Aorta (tissue), 5 donors: ENCODE measurements at regions not wholly inside any gene's neighbourhood (a gene's known extent, or its start where the extent isn't known, plus 50 kb on each side); places are given as distances from the start of the nearest gene placed in this dataset.
A peak's percentile ranks its signal among the peaks of the same experiment; 100 is the strongest.

ENCODE experiments used
- ATAC-seq: fragments of 200-7000 bp; cut with Tn5 transposase; one replicate; pipeline ENCODE4 v1.9.1; 2022; ENCODE audit warnings: moderate library complexity; ENCODE audit not compliant: low FRiP score
- DNase-seq, 2 donors: peaks; one replicate each; pipeline ENCODE4 v3.0.0-alpha.2; 2020
- H3K27ac ChIP-seq, 2 donors: one replicate each; pipeline ENCODE4 v1.5.1; 2013; ENCODE audit warnings: low read length in 2 of 2, mild to moderate bottlenecking in 2 of 2, moderate library complexity in 2 of 2, control low read depth in 1 of 2, inconsistent platforms in 1 of 2, low read depth in 1 of 2
- H3K27me3 ChIP-seq, 2 donors: one replicate each; pipeline ENCODE4 v1.6.1; 2013; ENCODE audit warnings: control low read depth in 1 of 2, low read length in 1 of 2, mild to moderate bottlenecking in 1 of 2, moderate library complexity in 1 of 2; ENCODE audit not compliant: insufficient read depth in 2 of 2, control insufficient read depth in 1 of 2
- H3K36me3 ChIP-seq, 2 donors: one replicate each; pipeline ENCODE4 v1.6.1; 2013; ENCODE audit warnings: control low read depth in 1 of 2, low read length in 1 of 2, mild to moderate bottlenecking in 1 of 2; ENCODE audit not compliant: insufficient read depth in 2 of 2, control insufficient read depth in 1 of 2
- H3K4me1 ChIP-seq, 2 donors: one replicate each; pipeline ENCODE4 v1.6.1; 2013; ENCODE audit warnings: low read length in 2 of 2, control low read depth in 1 of 2, mild to moderate bottlenecking in 1 of 2, moderate library complexity in 1 of 2; ENCODE audit not compliant: insufficient read depth in 2 of 2, control insufficient read depth in 1 of 2
- H3K4me3 ChIP-seq, 2 donors: one replicate each; pipeline ENCODE4 v1.5.1; 2013; ENCODE audit warnings: low read length in 2 of 2, control low read depth in 1 of 2, mild to moderate bottlenecking in 1 of 2
- H3K9me3 ChIP-seq: one replicate; pipeline ENCODE4 v1.6.1; 2013; ENCODE audit warnings: mild to moderate bottlenecking, low read length; ENCODE audit not compliant: control insufficient read depth
- WGBS, 2 donors: extraction: QIAGEN DNeasy Blood & Tissue Kit; methylation state at CpG; one replicate each; pipeline ENCODE4 v1.1.7; 2013; 5-methylcytosine and 5-hydroxymethylcytosine counted together
- intact Hi-C, 2 donors: fragments of 100-400 bp; cut with DNase I; formaldehyde crosslinking; loops; one replicate each; pipeline versions ENCODE4 v1.14.2 to v1.15.0; 2022
- donor health status: healthy with polysubstance abuse.
- donor health status: Bipolar disorder and iron deficiency.
- donor health status: DM: no; HTN: no; CAD: no.
- donor health status: DM: no; HTN: no; CAD: no.
- donor health status: DM: yes; HTN: yes; CAD: no.

DNA sequence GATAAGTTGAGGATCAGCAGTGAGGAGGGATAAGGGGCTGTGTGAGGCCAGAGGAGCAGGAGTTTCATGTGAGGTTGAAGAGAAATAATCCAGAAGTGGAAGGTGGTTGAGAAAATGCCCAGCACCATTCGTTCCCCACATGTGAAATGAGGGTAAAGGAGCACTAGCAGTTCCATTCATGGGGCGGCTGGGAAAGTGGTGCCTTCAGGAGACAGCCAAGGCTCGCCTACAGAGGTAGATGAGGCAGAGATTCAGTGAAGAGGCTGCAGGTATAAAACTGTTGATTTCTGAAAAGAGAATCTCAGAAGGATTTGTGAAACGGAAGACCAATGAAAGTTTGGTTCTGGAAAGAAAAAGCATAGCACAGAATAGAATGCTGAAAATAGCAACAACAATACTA lies 272.6 kb downstream of the MSX2 start:
- Histone ChIP-seq H3K27ac (no peak overlapping the region), H3K9me3 (peaks cover 2% of the 10 kb centered on the region), H3K27me3 (no peaks in the 10 kb centered on the region), H3K36me3 (no peaks in the 10 kb centered on the region), H3K4me1 (peaks cover 0 to 3% of the 10 kb centered on the region in 2 donors), H3K4me3 (no peak overlapping the region)
- intact Hi-C loops: no loop called here
- WGBS, 2 donors: 86 to 94% methylated on average over 4 of the region's 4 CpGs
- DNase-seq (no peak), ATAC-seq (no peak)

DNA sequence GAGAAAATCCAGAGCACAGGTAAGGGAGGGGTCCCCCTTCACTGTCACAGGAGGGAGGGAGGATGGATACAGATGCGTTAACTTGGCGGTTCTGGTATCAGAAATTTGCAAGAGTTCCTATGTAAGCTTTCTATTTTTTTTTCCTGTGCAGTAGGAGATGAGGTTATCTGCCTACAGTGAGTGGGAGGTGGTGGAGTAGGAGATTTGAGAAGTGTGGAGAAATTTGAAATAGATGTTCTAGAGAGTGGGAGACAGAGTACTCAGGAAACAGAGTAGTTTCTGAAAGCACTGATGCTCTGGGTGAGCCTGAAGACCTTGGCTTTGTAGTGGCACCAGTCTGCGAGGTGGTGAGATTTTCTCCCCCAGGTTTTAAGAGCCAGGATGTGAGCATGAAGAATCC lies 271.4 kb downstream of the MSX2 start:
- no peaks in the 10 kb centered on the region for H3K27me3 ChIP-seq
- DNase-seq (no peak), ATAC-seq (no peak)
- H3K36me3 ChIP-seq: no peaks in the 10 kb centered on the region
- no peak overlapping the region for H3K4me3 ChIP-seq
- H3K4me1 ChIP-seq: peaks cover 0 to 3% of the 10 kb centered on the region in 2 donors
- intact Hi-C loops: no loop called here
- peaks cover 2% of the 10 kb centered on the region for H3K9me3 ChIP-seq
- WGBS, 2 donors: 94 to 95% methylated on average over 3 of the region's 3 CpGs
- H3K27ac ChIP-seq: no peak overlapping the region

DNA sequence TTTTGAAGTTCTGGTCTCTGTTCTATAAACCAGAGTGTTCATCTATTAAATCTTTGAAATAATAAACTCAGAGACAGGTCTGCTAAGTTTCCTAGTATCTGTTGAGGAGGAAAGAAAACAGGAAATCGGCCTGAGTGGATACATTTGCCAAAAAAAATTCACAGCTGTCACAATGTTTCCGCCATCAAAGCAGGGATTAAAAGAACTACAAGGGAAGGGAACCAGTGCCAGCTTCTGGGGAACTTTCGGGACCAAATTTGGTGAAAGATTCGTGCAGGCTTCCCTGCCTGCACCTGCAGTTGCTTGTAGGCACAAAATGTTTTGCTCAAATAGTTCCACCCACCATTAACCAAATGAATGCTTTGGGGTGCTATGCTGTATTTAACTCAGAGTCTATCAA lies 267.5 kb downstream of the MSX2 start:
- H3K4me1 ChIP-seq: peaks cover 2 to 6% of the 10 kb centered on the region in 2 donors
- WGBS, 2 donors: 1 to 5% methylated on average over 4 of the region's 4 CpGs
- H3K27me3 ChIP-seq: no peaks in the 10 kb centered on the region
- DNase-seq: no peak
- peak overlapping the region; percentile 34 to 64 for H3K27ac ChIP-seq
- intact Hi-C loops: loop anchor here in 1 of 2 donors (5.0 kb wide), 1 partner anchor 55 kb away; no protein-coding TSS in a partner anchor
- ATAC-seq: no peak
- H3K9me3 ChIP-seq: no peaks in the 10 kb centered on the region
- peak overlapping the region in 1 of 2 donors; percentile 52 for H3K4me3 ChIP-seq
- no peaks in the 10 kb centered on the region for H3K36me3 ChIP-seq

DNA sequence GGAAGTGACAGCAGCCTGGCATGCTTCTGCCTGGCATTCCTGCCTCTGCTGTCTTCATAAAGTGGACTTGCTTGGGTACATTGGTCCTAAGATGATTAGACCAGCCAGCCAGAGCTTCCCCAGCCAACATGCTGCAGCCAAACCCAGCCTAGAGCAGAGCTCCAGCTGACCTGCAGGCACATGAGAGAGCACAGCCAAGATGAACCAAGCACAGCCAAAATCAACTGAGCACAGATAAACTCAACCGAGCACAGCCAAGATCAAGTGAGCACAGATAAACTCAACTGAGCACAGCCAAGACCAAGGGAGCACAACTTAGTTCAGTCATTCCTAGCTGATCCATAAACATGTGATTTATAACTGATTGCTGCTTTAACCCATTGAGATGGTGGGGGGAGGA lies 266.5 kb downstream of the MSX2 start:
- peaks cover 2 to 9% of the 10 kb centered on the region in 2 donors for H3K4me1 ChIP-seq
- intact Hi-C loops: loop anchor here in 1 of 2 donors (5.0 kb wide), 1 partner anchor 56 kb away; no protein-coding TSS in a partner anchor
- no peaks in the 10 kb centered on the region for H3K27me3 ChIP-seq
- no peaks in the 10 kb centered on the region for H3K9me3 ChIP-seq
- 6 to 7% methylated on average over 1 of the region's 1 CpG for whole genome bisulfite sequencing, 2 donors
- ATAC-seq (peak; percentile 88), DNase-seq (peak in 1 of 2 donors; percentile 78)
- H3K4me3 ChIP-seq: peak overlapping the region in 1 of 2 donors; percentile 36
- no peaks in the 10 kb centered on the region for H3K36me3 ChIP-seq
- H3K27ac ChIP-seq: peak overlapping the region in 1 of 2 donors; percentile 88

DNA sequence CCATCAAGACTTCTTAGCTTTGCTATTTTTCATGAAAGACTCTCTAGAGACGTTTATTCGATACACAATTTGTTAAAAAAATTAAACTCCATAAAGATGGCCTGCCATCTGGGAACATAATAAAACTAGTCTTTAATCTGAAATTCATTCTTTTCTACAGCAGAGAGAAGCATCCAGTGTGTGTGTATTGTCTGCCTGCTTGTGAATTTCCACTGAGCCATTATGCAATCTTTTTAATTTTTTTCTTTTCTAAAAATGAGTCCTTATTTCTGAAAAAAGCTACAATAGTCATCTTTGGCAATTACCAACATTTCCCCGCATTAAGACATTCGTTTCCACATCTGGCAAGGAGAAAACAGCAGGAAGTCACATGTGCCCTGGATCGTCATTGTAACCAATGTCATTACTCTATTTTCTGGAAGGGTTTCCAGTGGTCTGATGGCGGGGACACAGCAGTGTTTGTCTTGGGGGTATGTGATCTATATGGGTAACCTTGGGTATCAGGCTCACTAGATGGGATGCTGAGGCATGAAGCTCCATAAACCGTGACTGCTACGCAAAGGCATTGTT lies 263.1 kb downstream of the MSX2 start:
- 20% methylated on average over 8 of the region's 8 CpGs for WGBS, 2 donors

DNA sequence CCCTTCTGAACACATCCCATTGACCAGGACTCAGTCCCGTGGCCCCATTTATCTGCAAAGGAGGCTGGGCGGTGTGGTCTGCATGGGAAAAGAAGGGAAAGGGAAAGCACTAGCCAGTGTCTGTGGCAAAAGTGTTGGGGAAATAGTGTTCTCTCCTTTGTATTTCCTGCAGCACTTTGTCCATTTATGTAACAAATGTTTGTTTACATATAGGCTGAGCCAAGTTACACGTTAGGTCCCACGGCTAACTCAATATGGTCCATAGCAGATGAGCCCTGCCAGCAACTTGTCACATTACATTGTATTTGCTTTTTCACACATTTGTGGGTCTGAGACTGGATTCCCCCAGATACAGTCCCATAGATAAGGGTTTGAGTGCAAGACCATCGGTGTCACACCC lies 260.5 kb downstream of the MSX2 start:
- 56 to 61% methylated on average over 5 of the region's 5 CpGs for WGBS, 2 donors
- Histone ChIP-seq H3K36me3 (no peaks in the 10 kb centered on the region), H3K9me3 (no peaks in the 10 kb centered on the region), H3K27ac (no peak overlapping the region), H3K4me1 (peaks cover 4 to 5% of the 10 kb centered on the region in 2 donors), H3K27me3 (no peaks in the 10 kb centered on the region), H3K4me3 (no peak overlapping the region)
- ATAC-seq (no peak), DNase-seq (no peak)
- intact Hi-C loops: loop anchor here in 1 of 2 donors (5.0 kb wide), 1 partner anchor 232 kb away; no protein-coding TSS in a partner anchor

More for the DNA sequence above, 263.1 kb downstream of the MSX2 start:
- peaks cover 4 to 7% of the 10 kb centered on the region in 2 donors for H3K4me1 ChIP-seq
- DNase-seq (no peak), ATAC-seq (no peak)
- H3K9me3 ChIP-seq: no peaks in the 10 kb centered on the region
- H3K36me3 ChIP-seq: no peaks in the 10 kb centered on the region
- H3K27ac ChIP-seq: peak overlapping the region in 1 of 2 donors; percentile 81
- intact Hi-C loops: loop anchor here in 1 of 2 donors (5.0 kb wide), 1 partner anchor 230 kb away; no protein-coding TSS in a partner anchor
- no peaks in the 10 kb centered on the region for H3K27me3 ChIP-seq
- H3K4me3 ChIP-seq: no peak overlapping the region

DNA sequence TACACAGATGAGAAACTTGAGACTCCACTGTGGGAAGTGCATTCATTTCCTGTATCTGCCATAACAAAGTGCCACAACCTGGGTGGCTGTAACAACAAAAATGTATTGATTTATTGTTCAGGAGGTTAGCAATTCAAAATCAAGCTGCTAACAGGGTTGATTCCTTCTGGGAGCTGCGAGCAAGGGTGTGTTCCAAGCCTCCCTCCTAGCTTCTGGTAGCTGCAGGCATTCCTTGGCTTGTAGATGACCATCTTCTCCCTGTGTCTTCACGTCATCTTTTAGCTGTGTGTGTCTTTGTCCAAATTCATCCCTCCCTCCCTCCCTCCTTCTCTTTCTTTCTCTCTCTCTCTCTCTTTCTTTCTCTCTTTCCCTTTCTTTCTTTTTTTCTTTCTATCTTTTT lies 258.1 kb downstream of the MSX2 start:
- peaks cover 2 to 5% of the 10 kb centered on the region in 2 donors for H3K4me1 ChIP-seq
- H3K27ac ChIP-seq: no peak overlapping the region
- intact Hi-C loops: no loop called here
- DNase-seq (no peak), ATAC-seq (no peak)
- H3K27me3 ChIP-seq: no peaks in the 10 kb centered on the region
- H3K36me3 ChIP-seq: no peaks in the 10 kb centered on the region
- WGBS, 2 donors: 87 to 92% methylated on average over 2 of the region's 2 CpGs
- no peak overlapping the region for H3K4me3 ChIP-seq
- H3K9me3 ChIP-seq: no peaks in the 10 kb centered on the region

DNA sequence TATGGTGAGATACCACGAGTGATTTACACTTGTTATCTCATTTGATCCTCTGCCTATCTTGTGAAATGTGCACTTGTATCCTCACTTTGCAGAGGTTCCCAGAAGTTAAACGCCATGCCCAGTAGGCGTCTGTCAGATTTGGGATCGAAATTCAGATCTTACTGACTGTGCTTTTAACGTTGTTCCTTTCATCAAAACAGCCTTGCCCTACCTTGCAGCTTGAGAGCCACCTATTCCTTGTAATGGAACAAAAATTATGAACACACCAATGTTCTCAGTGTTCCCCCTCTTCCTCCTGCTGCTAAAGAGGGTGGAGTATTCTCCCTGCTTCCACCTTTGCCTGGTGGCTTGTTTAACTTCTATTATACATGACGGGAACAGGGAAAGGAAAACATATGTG lies 257.0 kb downstream of the MSX2 start:
- H3K27me3 ChIP-seq: no peaks in the 10 kb centered on the region
- no peak overlapping the region for H3K4me3 ChIP-seq
- DNase-seq (no peak), ATAC-seq (no peak)
- intact Hi-C loops: no loop called here
- no peak overlapping the region for H3K27ac ChIP-seq
- WGBS, 2 donors: 60 to 69% methylated on average over 6 of the region's 6 CpGs
- H3K36me3 ChIP-seq: no peaks in the 10 kb centered on the region
- peaks cover 0 to 2% of the 10 kb centered on the region in 2 donors for H3K4me1 ChIP-seq
- no peaks in the 10 kb centered on the region for H3K9me3 ChIP-seq

DNA sequence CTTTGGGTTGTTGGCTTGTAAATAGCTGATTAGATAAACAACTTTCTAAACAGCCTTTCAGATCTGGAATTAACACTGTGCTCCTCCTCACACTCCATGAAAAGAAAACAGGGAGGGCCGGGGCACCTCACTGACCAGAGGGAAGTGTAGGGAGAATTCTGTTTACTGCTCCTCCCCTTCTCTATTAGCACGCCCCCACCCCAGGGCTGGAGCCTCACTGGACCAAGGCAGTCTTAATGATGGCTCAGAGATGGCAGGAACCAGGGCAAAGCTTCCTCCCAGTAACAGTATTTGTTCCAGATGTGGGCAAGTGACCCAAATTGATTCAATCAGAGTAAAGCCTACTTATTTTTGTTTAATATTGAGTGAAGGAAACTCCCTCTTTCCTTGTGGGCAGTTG lies 256.6 kb downstream of the MSX2 start:
- Histone ChIP-seq H3K4me3 (no peak overlapping the region), H3K36me3 (no peaks in the 10 kb centered on the region), H3K4me1 (peaks cover 0 to 2% of the 10 kb centered on the region in 2 donors), H3K27me3 (no peaks in the 10 kb centered on the region), H3K9me3 (no peaks in the 10 kb centered on the region), H3K27ac (no peak overlapping the region)
- 77 to 82% methylated on average over 2 of the region's 2 CpGs for WGBS, 2 donors
- intact Hi-C loops: no loop called here
- DNase-seq: no peak
- ATAC-seq: no peak
